GM23338 (cell line): ENCODE measurements at regions not wholly inside any gene's neighbourhood (a gene's known extent, or its start where the extent isn't known, plus 50 kb on each side); places are given as distances from the start of the nearest gene placed in this dataset.

Experiments used
- ATAC-seq: fragments of 200-7000 bp; cut with Tn5 transposase; 3 replicates; pipeline ENCODE4 v1.9.1; 2020
- DNase-seq: peaks from one replicate; pipeline ENCODE4 v3.0.0-alpha.2; 2015; ENCODE audit warnings: low spot score
- H2AFZ ChIP-seq: fragments of 200-600 bp; sonication (generic); 2 replicates; pipeline ENCODE4 v1.8.0; 2016; ENCODE audit warnings: antibody characterized with exemption, mild to moderate bottlenecking, moderate library complexity
- H3F3A ChIP-seq: fragments of 200-600 bp; sonication (generic); replicated peaks from 2 replicates; pipeline ENCODE4 v1.8.0; 2017; ENCODE audit warnings: antibody characterized with exemption, mixed run types, low read depth
- H3K27ac ChIP-seq: fragments of 200-600 bp; sonication (generic); 2 replicates; pipeline ENCODE4 v1.6.1; 2016; ENCODE audit warnings: low read depth
- H3K27me3 ChIP-seq: fragments of 200-600 bp; sonication (generic); 2 replicates; pipeline ENCODE4 v1.8.0; 2016; ENCODE audit warnings: mild to moderate bottlenecking, mixed run types, moderate library complexity; ENCODE audit not compliant: insufficient read depth
- H3K36me3 ChIP-seq: fragments of 200-600 bp; sonication (generic); 2 replicates; pipeline ENCODE4 v1.8.0; 2016; ENCODE audit warnings: mild to moderate bottlenecking; ENCODE audit not compliant: insufficient read depth
- H3K4me1 ChIP-seq: fragments of 200-600 bp; sonication (generic); 2 replicates; pipeline ENCODE4 v1.8.0; 2016; ENCODE audit warnings: mild to moderate bottlenecking, moderate library complexity; ENCODE audit not compliant: insufficient read depth
- H3K4me2 ChIP-seq: fragments of 200-600 bp; sonication (generic); 2 replicates; pipeline ENCODE4 v1.7.1; 2017; ENCODE audit warnings: mixed run types
- H3K4me3 ChIP-seq: fragments of 200-600 bp; sonication (generic); 2 replicates; pipeline ENCODE4 v1.6.1; 2016; ENCODE audit warnings: mixed run types
- H3K79me2 ChIP-seq: fragments of 200-600 bp; sonication (generic); replicated peaks from 2 replicates; pipeline ENCODE4 v1.8.0; 2017; ENCODE audit warnings: mild to moderate bottlenecking; ENCODE audit not compliant: insufficient read depth
- H3K9me2 ChIP-seq: fragments of 200-600 bp; sonication (generic); 2 replicates; pipeline ENCODE4 v1.8.0; 2017; ENCODE audit not compliant: insufficient read depth
- H4K20me1 ChIP-seq: fragments of 200-600 bp; sonication (generic); replicated peaks from 2 replicates; pipeline ENCODE4 v1.8.0; 2017; ENCODE audit warnings: mild to moderate bottlenecking; ENCODE audit not compliant: insufficient read depth
- H3K27ac Mint-ChIP-seq: 2 replicates; pipeline ENCODE4 v1.8.0; 2020; ENCODE audit warnings: inconsistent platforms, mild to moderate bottlenecking, moderate library complexity, mixed read lengths
- H3K27me3 Mint-ChIP-seq: 3 replicates; pipeline ENCODE4 v1.8.0; 2022; ENCODE audit warnings: low read depth, mild to moderate bottlenecking, moderate library complexity, mixed read lengths, inconsistent platforms; ENCODE audit not compliant: insufficient read depth, poor library complexity
- H3K36me3 Mint-ChIP-seq: 3 replicates; pipeline ENCODE4 v1.8.0; 2021; ENCODE audit warnings: low read depth, mild to moderate bottlenecking, inconsistent platforms, moderate library complexity, mixed read lengths
- H3K4me1 Mint-ChIP-seq: 3 replicates; pipeline ENCODE4 v1.8.0; 2020; ENCODE audit warnings: mild to moderate bottlenecking, inconsistent platforms, mixed read lengths
- H3K4me3 Mint-ChIP-seq: 3 replicates; pipeline ENCODE4 v1.8.0; 2021; ENCODE audit warnings: moderate library complexity, mild to moderate bottlenecking, inconsistent platforms, mixed read lengths
- H3K9me3 Mint-ChIP-seq: 3 replicates; pipeline ENCODE4 v1.8.0; 2020; ENCODE audit warnings: moderate library complexity, mild to moderate bottlenecking, inconsistent platforms, mixed read lengths
- EZH2 ChIP-seq: fragments of 200-600 bp; sonication (generic); IDR thresholded peaks from one replicate; pipeline ENCODE4 v1.8.0; 2017; ENCODE audit warnings: antibody characterized with exemption, mild to moderate bottlenecking, low read depth; ENCODE audit not compliant: unreplicated experiment
- EZH2phosphoT487 ChIP-seq: fragments of 200-600 bp; sonication (generic); IDR thresholded peaks from one replicate; pipeline ENCODE4 v1.8.1; 2018; ENCODE audit warnings: antibody characterized with exemption; ENCODE audit not compliant: unreplicated experiment
- JUNB ChIP-seq: IDR thresholded peaks from one replicate; pipeline ENCODE4 v1.6.1; 2016; ENCODE audit warnings: antibody characterized with exemption; ENCODE audit not compliant: unreplicated experiment
- POLR2AphosphoS5 ChIP-seq: IDR thresholded peaks from 2 replicates; pipeline ENCODE4 v1.6.1; 2016; ENCODE audit warnings: antibody characterized with exemption, low read depth
- STAT1 ChIP-seq: IDR thresholded peaks from one replicate; pipeline ENCODE4 v1.6.1; 2016; ENCODE audit warnings: antibody characterized with exemption; ENCODE audit not compliant: unreplicated experiment
- ZNF331 ChIP-seq: fragments of 250-450 bp; sonication (Bioruptor Pico); IDR thresholded peaks from 2 replicates; pipeline ENCODE4 v1.5.0; 2020; ENCODE audit warnings: low read depth, mild to moderate bottlenecking, moderate library complexity
- TF ChIP-seq, protein P1 (sequence below): fragments of 250-450 bp; sonication (Bioruptor Pico); IDR thresholded peaks from 2 replicates; pipeline ENCODE4 v1.5.0; 2020; ENCODE audit warnings: mild to moderate bottlenecking, moderate library complexity
- TF ChIP-seq, protein P2 (sequence below): IDR thresholded peaks from 2 replicates; pipeline ENCODE4 v1.6.1; 2016; ENCODE audit warnings: antibody characterized with exemption
- TF ChIP-seq, protein P3 (sequence below): IDR thresholded peaks from one replicate; pipeline ENCODE4 v1.6.1; 2018; ENCODE audit warnings: antibody characterized with exemption; ENCODE audit not compliant: unreplicated experiment

DNA sequence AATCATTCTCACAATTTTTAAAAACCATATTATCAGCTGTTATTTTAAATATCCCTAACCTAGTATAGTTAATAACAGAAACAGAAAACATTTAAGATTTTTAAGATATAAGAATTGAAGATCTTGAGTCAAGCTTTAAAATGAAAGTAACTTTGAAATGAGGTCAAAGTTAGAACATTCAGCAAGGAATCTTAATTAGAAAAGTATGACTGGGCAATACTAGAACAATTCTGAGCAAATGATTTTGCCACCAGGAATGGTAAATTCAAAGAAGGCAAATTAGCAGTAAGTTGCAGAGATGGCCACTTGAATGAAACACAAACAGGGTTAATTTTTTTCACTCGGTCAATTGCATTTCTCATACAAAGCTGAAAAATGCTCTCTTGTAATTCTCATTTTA is 117.9 kb downstream of the NXNL2 start:
- Histone ChIP-seq H3K79me2 (no peaks in the 10 kb centered on the region), H3K9me2 (no peaks in the 10 kb centered on the region), H3K4me1 (no peaks in the 10 kb centered on the region), H3K4me3 (no peak overlapping the region), H4K20me1 (no peaks in the 10 kb centered on the region), H3K27me3 (no peaks in the 10 kb centered on the region), H3F3A (no peaks in the 10 kb centered on the region), H2AFZ (no peak overlapping the region), H3K27ac (no peak overlapping the region), H3K36me3 (no peaks in the 10 kb centered on the region), H3K4me2 (no peak overlapping the region)
- DNase-seq: no peak
- Mint-ChIP-seq H3K4me1 (no peaks in the 10 kb centered on the region), H3K9me3 (no peaks in the 10 kb centered on the region), H3K27ac (no peak overlapping the region), H3K36me3 (peaks cover 4% of the 10 kb centered on the region; the same call in 1 of the 3 replicates), H3K27me3 (peaks cover 4% of the 10 kb centered on the region), H3K4me3 (no peak overlapping the region)
- TF ChIP-seq, protein P1, sequence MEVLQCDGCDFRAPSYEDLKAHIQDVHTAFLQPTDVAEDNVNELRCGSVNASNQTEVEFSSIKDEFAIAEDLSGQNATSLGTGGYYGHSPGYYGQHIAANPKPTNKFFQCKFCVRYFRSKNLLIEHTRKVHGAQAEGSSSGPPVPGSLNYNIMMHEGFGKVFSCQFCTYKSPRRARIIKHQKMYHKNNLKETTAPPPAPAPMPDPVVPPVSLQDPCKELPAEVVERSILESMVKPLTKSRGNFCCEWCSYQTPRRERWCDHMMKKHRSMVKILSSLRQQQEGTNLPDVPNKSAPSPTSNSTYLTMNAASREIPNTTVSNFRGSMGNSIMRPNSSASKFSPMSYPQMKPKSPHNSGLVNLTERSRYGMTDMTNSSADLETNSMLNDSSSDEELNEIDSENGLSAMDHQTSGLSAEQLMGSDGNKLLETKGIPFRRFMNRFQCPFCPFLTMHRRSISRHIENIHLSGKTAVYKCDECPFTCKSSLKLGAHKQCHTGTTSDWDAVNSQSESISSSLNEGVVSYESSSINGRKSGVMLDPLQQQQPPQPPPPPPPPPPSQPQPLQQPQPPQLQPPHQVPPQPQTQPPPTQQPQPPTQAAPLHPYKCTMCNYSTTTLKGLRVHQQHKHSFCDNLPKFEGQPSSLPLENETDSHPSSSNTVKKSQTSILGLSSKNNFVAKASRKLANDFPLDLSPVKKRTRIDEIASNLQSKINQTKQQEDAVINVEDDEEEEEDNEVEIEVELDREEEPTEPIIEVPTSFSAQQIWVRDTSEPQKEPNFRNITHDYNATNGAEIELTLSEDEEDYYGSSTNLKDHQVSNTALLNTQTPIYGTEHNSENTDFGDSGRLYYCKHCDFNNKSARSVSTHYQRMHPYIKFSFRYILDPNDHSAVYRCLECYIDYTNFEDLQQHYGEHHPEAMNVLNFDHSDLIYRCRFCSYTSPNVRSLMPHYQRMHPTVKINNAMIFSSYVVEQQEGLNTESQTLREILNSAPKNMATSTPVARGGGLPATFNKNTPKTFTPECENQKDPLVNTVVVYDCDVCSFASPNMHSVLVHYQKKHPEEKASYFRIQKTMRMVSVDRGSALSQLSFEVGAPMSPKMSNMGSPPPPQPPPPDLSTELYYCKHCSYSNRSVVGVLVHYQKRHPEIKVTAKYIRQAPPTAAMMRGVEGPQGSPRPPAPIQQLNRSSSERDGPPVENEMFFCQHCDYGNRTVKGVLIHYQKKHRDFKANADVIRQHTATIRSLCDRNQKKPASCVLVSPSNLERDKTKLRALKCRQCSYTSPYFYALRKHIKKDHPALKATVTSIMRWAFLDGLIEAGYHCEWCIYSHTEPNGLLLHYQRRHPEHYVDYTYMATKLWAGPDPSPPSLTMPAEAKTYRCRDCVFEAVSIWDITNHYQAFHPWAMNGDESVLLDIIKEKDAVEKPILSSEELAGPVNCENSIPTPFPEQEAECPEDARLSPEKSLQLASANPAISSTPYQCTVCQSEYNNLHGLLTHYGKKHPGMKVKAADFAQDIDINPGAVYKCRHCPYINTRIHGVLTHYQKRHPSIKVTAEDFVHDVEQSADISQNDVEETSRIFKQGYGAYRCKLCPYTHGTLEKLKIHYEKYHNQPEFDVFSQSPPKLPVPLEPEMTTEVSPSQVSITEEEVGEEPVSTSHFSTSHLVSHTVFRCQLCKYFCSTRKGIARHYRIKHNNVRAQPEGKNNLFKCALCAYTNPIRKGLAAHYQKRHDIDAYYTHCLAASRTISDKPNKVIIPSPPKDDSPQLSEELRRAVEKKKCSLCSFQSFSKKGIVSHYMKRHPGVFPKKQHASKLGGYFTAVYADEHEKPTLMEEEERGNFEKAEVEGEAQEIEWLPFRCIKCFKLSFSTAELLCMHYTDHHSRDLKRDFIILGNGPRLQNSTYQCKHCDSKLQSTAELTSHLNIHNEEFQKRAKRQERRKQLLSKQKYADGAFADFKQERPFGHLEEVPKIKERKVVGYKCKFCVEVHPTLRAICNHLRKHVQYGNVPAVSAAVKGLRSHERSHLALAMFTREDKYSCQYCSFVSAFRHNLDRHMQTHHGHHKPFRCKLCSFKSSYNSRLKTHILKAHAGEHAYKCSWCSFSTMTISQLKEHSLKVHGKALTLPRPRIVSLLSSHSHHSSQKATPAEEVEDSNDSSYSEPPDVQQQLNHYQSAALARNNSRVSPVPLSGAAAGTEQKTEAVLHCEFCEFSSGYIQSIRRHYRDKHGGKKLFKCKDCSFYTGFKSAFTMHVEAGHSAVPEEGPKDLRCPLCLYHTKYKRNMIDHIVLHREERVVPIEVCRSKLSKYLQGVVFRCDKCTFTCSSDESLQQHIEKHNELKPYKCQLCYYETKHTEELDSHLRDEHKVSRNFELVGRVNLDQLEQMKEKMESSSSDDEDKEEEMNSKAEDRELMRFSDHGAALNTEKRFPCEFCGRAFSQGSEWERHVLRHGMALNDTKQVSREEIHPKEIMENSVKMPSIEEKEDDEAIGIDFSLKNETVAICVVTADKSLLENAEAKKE: no peak
- TF ChIP-seq ZNF331 (CRISPR knock-in tag) (no peak), EZH2 (no peak), EZH2phosphoT487 (no peak), POLR2AphosphoS5 (no peak), JUNB (no peak), STAT1 (no peak)
- TF ChIP-seq, protein P2, sequence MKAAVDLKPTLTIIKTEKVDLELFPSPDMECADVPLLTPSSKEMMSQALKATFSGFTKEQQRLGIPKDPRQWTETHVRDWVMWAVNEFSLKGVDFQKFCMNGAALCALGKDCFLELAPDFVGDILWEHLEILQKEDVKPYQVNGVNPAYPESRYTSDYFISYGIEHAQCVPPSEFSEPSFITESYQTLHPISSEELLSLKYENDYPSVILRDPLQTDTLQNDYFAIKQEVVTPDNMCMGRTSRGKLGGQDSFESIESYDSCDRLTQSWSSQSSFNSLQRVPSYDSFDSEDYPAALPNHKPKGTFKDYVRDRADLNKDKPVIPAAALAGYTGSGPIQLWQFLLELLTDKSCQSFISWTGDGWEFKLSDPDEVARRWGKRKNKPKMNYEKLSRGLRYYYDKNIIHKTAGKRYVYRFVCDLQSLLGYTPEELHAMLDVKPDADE: no peak
- TF ChIP-seq, protein P3, sequence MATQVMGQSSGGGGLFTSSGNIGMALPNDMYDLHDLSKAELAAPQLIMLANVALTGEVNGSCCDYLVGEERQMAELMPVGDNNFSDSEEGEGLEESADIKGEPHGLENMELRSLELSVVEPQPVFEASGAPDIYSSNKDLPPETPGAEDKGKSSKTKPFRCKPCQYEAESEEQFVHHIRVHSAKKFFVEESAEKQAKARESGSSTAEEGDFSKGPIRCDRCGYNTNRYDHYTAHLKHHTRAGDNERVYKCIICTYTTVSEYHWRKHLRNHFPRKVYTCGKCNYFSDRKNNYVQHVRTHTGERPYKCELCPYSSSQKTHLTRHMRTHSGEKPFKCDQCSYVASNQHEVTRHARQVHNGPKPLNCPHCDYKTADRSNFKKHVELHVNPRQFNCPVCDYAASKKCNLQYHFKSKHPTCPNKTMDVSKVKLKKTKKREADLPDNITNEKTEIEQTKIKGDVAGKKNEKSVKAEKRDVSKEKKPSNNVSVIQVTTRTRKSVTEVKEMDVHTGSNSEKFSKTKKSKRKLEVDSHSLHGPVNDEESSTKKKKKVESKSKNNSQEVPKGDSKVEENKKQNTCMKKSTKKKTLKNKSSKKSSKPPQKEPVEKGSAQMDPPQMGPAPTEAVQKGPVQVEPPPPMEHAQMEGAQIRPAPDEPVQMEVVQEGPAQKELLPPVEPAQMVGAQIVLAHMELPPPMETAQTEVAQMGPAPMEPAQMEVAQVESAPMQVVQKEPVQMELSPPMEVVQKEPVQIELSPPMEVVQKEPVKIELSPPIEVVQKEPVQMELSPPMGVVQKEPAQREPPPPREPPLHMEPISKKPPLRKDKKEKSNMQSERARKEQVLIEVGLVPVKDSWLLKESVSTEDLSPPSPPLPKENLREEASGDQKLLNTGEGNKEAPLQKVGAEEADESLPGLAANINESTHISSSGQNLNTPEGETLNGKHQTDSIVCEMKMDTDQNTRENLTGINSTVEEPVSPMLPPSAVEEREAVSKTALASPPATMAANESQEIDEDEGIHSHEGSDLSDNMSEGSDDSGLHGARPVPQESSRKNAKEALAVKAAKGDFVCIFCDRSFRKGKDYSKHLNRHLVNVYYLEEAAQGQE: no peak
- ATAC-seq: no peak
